Memory B cell (primary cell): ENCODE measurements at regions not wholly inside any gene's neighbourhood (a gene's known extent, or its start where the extent isn't known, plus 50 kb on each side); places are given as distances from the start of the nearest gene placed in this dataset.

ENCODE experiments used
- ATAC-seq: fragments of 150-1000 bp; cut with Tn5 transposase; 2 replicates; pipeline ENCODE4 v1.10.0; 2021; ENCODE audit warnings: low read depth, mild to moderate bottlenecking, moderate library complexity
- DNase-seq, 2 donors: peaks; one replicate each; pipeline ENCODE4 v3.0.0; 2022; ENCODE audit warnings: low spot score in 2 of 2
- H3K27ac Mint-ChIP-seq: one replicate; pipeline ENCODE4 v1.8.0; 2022; ENCODE audit warnings: mild to moderate bottlenecking, moderate library complexity, mixed read lengths
- H3K27me3 Mint-ChIP-seq: one replicate; pipeline ENCODE4 v1.8.0; 2022; ENCODE audit warnings: mixed read lengths
- H3K36me3 Mint-ChIP-seq: one replicate; pipeline ENCODE4 v1.8.0; 2022; ENCODE audit warnings: mild to moderate bottlenecking, mixed read lengths
- H3K4me1 Mint-ChIP-seq: one replicate; pipeline ENCODE4 v1.8.0; 2022; ENCODE audit warnings: mixed read lengths
- H3K4me3 Mint-ChIP-seq: one replicate; pipeline ENCODE4 v1.8.0; 2022; ENCODE audit warnings: mild to moderate bottlenecking, moderate library complexity, mixed read lengths
- H3K9me3 Mint-ChIP-seq: one replicate; pipeline ENCODE4 v1.8.0; 2022; ENCODE audit warnings: mixed read lengths

DNA sequence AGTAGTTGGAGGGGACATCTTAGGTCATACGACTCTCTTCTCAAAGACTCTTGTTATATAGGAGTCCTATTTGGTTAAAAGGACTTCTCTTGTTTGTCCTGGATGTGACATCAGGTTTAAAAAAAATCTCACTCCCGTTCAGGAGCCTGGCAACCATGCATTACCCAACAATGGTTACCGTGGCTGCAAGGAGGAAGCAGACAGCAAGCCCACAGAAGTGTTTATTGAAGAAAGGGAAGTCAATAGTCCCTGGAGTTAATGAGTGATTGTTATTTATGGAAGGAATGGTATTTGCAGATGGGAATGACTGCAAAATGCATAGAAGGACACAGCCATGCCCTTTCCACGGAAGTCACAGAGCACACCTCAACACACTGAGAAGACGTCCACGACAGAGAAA, 75.9 kb upstream of the ENPP6 start:
- H3K36me3 Mint-ChIP-seq: no peaks in the 10 kb centered on the region
- H3K27me3 Mint-ChIP-seq: no peaks in the 10 kb centered on the region
- peak; percentile 59 for ATAC-seq
- H3K27ac Mint-ChIP-seq: no peak overlapping the region
- no peaks in the 10 kb centered on the region for H3K9me3 Mint-ChIP-seq
- peaks cover under 1% of the 10 kb centered on the region for H3K4me1 Mint-ChIP-seq
- H3K4me3 Mint-ChIP-seq: no peak overlapping the region
- no peak for DNase-seq

DNA sequence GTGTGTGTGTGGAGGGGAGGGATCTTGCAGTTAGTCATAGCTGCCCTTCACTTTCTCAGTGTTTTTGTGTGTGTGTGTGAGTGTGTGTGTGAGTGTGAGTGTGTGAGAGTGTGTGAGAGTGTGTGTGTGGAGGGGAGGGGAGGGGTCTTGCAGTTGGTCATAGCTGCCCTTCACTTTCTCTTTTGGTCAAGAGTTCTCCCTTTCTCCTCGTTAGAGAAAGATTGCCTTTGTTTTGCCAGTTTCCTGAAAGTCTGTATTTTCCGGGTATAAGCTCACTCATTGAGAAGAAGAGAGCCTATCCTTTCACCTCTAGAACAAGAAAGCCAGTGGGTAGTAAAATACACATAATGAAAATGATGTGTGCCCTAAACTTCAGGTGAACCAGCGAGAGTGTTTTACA, 75.2 kb upstream of the ENPP6 start:
- Mint-ChIP-seq H3K36me3 (no peaks in the 10 kb centered on the region), H3K27ac (no peak overlapping the region), H3K9me3 (no peaks in the 10 kb centered on the region), H3K27me3 (no peaks in the 10 kb centered on the region), H3K4me1 (peaks cover 6% of the 10 kb centered on the region), H3K4me3 (no peak overlapping the region)
- no peak for ATAC-seq
- no peak for DNase-seq

DNA sequence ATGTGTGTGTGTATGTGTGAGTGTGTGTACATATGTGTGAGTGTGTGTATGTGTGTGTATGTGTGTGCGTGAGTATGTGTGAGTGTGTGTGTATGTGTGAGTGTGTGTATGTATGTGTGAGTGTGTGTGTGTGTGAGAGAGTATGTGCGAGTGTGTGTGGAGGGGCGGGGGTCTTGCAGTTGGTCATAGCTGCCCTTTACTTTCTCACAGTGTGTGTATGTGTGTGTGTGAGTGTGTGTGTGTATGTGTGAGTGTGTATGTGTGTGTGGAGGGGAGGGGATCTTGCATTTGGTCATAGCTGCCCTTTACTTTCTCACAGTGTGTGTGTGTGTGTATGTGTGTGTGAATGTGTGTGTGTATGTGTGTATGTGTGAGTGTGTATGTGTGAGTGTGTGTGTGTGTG, 74.8 kb upstream of the ENPP6 start:
- no peaks in the 10 kb centered on the region for H3K9me3 Mint-ChIP-seq
- ATAC-seq: no peak
- DNase-seq: no peak
- H3K27ac Mint-ChIP-seq: no peak overlapping the region
- no peaks in the 10 kb centered on the region for H3K36me3 Mint-ChIP-seq
- no peaks in the 10 kb centered on the region for H3K27me3 Mint-ChIP-seq
- no peak overlapping the region for H3K4me3 Mint-ChIP-seq
- H3K4me1 Mint-ChIP-seq: peaks cover 10% of the 10 kb centered on the region

DNA sequence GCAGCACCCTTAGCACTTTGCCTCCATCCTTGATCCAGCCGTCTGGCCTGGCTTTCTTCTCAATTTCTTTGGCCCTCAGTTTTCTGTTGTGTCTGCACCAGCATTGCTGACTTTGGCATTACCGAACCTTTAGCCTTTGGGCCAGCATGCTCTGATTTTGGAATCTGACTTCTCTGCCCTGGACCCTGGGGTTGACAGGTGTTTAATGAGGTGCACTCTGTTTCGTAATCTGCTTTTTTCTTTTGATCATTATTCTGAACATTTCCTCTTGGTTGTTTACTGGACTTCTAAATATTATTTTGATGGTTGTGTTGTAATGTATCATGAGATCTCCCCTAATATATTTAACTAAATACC, 71.5 kb upstream of the ENPP6 start:
- Mint-ChIP-seq H3K27ac (peak overlapping the region; percentile 36), H3K9me3 (no peaks in the 10 kb centered on the region)

DNA sequence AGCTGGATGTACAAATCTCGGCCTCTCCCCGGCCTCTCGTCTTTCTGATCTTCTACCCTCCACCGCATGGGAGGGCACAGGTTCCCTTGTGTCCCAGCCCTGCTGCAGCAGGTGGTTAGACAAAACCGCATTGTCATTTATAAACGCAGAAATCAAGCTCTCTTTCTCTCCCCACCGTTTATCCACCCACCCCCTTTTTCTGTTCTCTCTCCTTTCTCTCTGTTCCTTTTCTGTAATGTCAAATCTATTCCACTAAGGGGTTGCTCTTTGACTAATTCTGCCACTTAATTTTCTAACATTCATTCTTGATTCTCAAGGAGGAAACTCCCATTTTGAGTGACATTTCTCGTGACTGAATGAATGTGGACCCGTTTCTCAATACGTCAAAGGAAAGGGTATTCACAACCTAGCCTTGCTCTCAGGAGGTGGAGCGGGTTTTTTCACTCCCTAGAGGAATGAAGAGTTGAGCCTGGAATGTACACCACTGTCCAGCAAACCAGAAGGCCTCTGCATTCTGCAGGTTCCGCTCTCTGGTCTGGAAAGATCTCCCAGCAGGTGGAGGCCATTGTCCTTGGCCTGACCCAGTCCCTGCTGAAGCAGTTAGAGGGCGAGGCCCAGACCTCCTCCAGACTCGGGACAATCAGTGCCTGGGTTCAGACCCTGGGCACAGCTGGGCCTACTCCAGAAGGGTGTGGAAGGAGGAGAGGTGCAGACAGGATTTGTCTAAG, 70.9 kb upstream of the ENPP6 start:
- DNase-seq (no peak), ATAC-seq (peak; percentile 76)
- Mint-ChIP-seq H3K27ac (peak overlapping the region; percentile 32), H3K9me3 (no peaks in the 10 kb centered on the region), H3K27me3 (no peaks in the 10 kb centered on the region), H3K36me3 (no peaks in the 10 kb centered on the region), H3K4me3 (peak overlapping the region; percentile 51), H3K4me1 (peaks cover 22% of the 10 kb centered on the region)

More for the DNA sequence above, 71.5 kb upstream of the ENPP6 start:
- DNase-seq: no peak
- ATAC-seq: no peak
- Mint-ChIP-seq H3K4me3 (no peak overlapping the region), H3K4me1 (peaks cover 22% of the 10 kb centered on the region), H3K27me3 (no peaks in the 10 kb centered on the region), H3K36me3 (no peaks in the 10 kb centered on the region)

DNA sequence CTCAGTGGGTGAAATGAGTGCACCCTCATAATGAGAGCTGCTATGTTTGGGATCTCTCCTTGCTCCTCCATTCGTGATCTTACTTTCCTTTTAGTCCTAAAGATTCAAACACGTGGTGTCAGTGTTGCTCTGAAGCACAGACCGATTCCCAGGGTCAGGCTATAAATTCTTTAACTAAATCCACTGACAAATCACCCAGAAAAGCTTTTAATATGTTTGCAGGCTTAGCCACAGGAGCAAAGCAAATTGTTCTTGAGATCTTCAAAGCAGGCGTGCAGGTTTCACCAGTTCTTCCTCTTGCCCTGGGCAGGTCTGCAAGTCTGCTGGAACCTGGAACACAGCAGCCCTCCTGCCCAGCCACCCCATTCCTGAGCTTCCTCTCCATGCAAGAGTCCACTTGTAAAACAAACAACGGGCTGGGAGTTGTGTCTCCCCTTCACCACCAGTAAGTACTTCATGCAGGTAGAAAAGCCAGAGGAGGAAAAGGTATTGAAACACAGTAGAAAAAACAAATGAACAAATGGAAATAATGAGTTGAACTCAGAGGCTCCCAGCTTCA, 70.1 kb upstream of the ENPP6 start:
- Mint-ChIP-seq H3K4me1 (peaks cover 27% of the 10 kb centered on the region), H3K9me3 (no peaks in the 10 kb centered on the region), H3K27me3 (no peaks in the 10 kb centered on the region), H3K27ac (no peak overlapping the region), H3K36me3 (no peaks in the 10 kb centered on the region), H3K4me3 (peak overlapping the region; percentile 51)
- ATAC-seq: no peak
- DNase-seq: no peak

DNA sequence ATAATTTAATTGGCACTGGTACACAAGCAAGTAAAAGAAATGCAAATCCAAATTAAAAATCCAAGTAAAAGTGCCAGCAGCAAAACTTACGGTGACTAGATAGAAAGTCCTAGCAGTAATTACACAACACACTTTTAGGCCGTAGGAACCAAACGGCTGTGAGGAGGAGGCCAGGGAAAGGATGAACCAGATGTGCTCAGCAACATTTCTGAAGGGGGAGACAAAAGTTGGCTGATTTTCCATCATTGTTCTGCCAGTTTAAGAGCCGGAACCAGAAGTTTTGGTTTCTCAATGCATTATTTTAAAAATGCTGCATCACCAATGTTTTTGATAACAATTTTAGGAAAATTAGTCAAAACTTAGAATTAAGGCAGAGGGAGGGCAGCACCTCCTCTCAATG, 68.7 kb upstream of the ENPP6 start:
- Mint-ChIP-seq H3K4me1 (peaks cover 40% of the 10 kb centered on the region), H3K9me3 (no peaks in the 10 kb centered on the region), H3K27ac (no peak overlapping the region), H3K36me3 (no peaks in the 10 kb centered on the region), H3K27me3 (no peaks in the 10 kb centered on the region), H3K4me3 (no peak overlapping the region)
- ATAC-seq: no peak
- DNase-seq: no peak

DNA sequence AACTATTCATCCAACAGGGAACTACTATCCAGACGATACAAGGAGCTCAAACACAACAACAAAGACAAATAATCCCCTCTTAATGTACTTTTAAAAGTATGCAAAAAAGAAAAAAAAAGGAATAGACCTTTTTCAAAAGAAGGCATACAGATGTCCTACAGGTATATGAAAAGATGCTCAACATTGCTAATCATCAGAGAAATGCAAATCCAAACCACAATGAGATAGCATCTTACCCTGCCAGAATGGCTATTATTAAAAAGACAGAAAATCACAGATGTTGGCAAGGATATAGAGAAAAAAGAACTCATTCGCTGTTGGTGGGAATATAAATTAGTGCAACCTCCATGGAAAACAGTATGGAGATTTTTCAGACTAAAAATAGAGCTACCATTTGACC, 67.1 kb upstream of the ENPP6 start:
- ATAC-seq (no peak), DNase-seq (no peak)
- H3K4me3 Mint-ChIP-seq: no peak overlapping the region
- no peak overlapping the region for H3K27ac Mint-ChIP-seq
- no peaks in the 10 kb centered on the region for H3K9me3 Mint-ChIP-seq
- H3K4me1 Mint-ChIP-seq: peaks cover 53% of the 10 kb centered on the region
- no peaks in the 10 kb centered on the region for H3K36me3 Mint-ChIP-seq
- H3K27me3 Mint-ChIP-seq: no peaks in the 10 kb centered on the region

DNA sequence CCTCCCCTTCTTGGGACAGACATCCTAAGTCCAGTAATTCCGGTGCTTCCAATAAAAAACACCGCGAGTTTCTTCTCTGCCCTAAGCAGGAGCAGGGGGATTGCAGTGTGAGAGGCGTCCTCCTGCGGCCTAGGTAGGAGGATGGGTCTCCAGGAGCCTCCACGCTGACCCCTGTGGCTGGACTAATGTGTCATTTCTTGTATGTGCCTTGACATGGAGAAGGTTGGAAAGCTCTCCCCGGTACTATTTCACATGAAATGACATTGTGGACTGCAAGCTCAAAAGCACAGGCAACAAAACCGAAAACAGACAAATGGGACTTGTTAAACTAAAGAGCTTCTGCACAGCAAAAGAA, 66.6 kb upstream of the ENPP6 start:
- ATAC-seq (no peak), DNase-seq (no peak)
- H3K4me3 Mint-ChIP-seq: peak overlapping the region; percentile 39
- H3K9me3 Mint-ChIP-seq: no peaks in the 10 kb centered on the region
- H3K27ac Mint-ChIP-seq: no peak overlapping the region
- no peaks in the 10 kb centered on the region for H3K27me3 Mint-ChIP-seq
- H3K36me3 Mint-ChIP-seq: no peaks in the 10 kb centered on the region
- H3K4me1 Mint-ChIP-seq: peaks cover 56% of the 10 kb centered on the region

DNA sequence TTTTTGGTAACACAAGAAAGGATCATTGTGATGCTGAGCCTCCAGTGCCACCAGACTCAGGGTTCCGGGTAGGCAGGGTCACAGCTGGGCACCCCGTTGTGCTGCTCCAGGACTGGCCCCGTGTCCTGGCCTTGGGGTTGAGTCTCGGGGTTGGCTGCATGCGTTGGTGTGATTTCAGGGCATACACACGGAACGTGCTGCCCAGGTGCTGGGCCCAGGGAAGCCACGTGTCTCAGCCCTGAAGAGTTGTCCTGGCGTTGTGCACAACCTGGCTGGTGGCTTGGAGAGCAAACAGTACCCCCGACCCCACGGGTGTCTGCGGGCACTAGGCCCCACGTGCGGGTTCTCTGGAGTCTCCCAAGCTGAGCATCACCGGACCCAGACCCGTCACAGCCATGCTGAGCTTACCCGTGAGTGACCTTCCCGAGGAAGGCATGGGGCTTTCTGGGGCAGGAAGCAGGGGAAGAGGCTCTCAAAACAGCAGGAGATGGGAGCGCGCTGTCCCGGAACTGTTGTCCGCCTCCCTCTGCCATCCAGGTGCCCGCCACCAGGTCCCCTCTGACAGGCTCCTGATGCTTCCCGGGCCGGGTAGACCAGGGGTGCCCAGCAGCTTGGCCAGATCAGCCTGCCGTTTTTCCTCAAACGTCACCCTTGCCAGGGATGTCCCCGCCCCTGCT, 66.1 kb upstream of the ENPP6 start:
- Mint-ChIP-seq H3K4me1 (peaks cover 56% of the 10 kb centered on the region), H3K27ac (peak overlapping the region; percentile 89)
- ATAC-seq: no peak

DNA sequence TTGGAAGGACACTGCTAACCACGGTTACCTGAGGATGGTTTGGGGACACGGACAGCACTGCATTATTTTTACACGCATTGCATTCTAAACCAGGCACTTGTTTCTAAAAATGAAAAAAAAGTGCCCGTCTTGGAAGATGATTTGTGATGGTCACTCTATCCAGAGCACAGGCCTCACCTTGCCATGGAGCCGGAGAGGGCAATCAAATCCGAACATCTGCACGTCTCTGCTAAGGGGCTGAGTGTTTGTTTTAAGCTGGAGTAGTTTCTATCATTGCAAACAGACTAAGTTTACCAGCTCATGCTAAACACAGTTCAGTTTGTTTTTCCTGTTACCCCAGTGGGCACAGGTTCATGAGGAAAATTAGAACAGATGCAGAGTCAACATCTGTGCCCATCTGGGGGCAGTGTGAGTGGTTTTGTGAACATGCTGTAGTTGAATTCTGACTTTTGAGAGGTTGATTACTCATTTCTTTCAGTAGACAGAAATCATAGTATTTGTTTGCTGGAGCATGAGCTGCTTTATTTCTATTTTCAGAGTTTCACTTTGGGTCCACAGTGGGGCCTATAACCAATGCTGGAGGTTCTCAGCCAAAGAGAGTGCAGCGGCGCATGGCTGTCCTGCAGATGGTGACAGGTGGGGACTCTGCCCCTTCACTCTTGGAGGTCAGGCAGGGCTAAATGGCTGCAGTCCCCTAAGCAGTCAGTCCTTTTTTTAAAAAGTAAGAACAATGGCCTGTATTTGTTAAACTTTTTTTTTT, 65.4 kb upstream of the ENPP6 start:
- no peak for DNase-seq
- peak overlapping the region; percentile 89 for H3K27ac Mint-ChIP-seq

More for the DNA sequence above, 66.1 kb upstream of the ENPP6 start:
- Mint-ChIP-seq H3K27me3 (no peaks in the 10 kb centered on the region), H3K36me3 (no peaks in the 10 kb centered on the region), H3K4me3 (peak overlapping the region; percentile 39), H3K9me3 (no peaks in the 10 kb centered on the region)
- DNase-seq: no peak

DNA sequence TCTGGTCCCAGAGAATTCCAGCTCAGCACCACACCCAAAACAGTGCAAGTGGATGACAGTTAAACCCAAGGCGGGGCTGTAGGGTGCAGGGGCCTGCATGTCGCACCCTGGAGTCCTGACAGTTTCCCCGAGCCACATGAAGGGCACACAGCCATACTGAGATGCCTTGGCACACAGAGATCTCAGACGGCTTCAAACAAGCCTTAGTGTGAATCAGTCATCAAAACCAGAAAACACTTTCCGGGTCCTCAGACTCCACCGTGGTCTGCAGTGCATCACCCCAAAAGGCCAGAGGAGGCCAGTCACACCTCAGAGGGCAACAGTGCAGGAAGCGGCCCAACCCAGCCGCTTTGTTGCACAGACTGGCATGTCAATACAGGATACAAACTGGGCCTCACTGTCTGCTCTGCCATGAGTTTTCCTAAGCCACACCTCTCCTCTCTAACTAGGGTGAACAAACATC, 64.6 kb upstream of the ENPP6 start:
- Mint-ChIP-seq H3K4me3 (peak overlapping the region; percentile 37), H3K9me3 (no peaks in the 10 kb centered on the region), H3K36me3 (peaks cover 1% of the 10 kb centered on the region), H3K27ac (peak overlapping the region; percentile 89), H3K4me1 (peaks cover 46% of the 10 kb centered on the region), H3K27me3 (no peaks in the 10 kb centered on the region)
- peak; percentile 70 for ATAC-seq
- DNase-seq: peak in 1 of 2 donors; percentile 34

More for the DNA sequence above, 65.4 kb upstream of the ENPP6 start:
- Mint-ChIP-seq H3K4me3 (peak overlapping the region; percentile 37), H3K36me3 (peaks cover 1% of the 10 kb centered on the region), H3K4me1 (peaks cover 51% of the 10 kb centered on the region), H3K9me3 (no peaks in the 10 kb centered on the region), H3K27me3 (no peaks in the 10 kb centered on the region)
- ATAC-seq: peak; percentile 19

DNA sequence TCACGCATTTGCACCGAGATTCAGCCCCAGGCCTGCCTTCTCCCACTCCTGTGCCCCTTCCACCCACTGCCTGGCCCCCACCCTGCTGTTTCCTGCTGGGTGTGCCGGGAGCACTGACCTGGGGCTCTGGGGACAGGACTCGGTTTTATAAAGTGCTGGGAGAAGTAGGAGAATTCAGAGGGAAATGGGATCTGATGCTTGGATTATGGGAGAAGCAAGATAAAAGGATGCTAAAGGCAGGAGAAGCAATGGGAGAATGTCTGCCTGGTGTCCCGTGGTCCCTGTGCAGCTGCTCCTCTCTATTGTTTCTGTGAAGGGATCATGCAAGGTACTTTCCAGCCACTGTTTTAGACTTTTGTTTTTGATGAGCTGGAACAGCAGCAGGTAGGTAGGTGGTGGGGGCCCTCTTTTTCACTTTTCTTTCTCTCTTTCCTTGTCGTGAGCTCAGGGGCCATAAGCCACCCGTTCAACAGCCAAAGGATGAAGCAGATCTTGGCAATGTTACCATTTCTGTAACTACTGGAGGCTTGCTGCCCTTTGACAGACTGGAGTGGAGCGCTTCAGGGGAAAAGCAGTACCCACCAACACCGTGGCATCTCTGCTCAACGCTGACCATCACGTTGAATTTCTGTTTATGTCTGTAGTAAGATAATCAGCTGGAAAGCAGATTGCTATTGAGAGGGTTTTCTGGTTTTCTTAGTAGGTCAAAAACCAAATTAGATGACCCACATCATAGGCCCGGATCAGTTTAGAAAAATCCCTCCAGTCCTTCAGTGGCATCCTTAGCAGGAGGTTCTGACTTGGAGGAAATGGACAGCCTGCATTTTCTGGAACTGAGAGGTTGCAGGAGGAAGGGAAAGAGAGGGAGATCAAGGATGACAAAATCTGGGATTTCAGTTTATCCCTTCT, 63.8 kb upstream of the ENPP6 start:
- DNase-seq (no peak), ATAC-seq (peak; percentile 31)
- H3K27me3 Mint-ChIP-seq: no peaks in the 10 kb centered on the region
- peaks cover 46% of the 10 kb centered on the region for H3K4me1 Mint-ChIP-seq
- H3K4me3 Mint-ChIP-seq: peak overlapping the region; percentile 14
- peaks cover 3% of the 10 kb centered on the region for H3K36me3 Mint-ChIP-seq
- H3K27ac Mint-ChIP-seq: peak overlapping the region; percentile 89
- H3K9me3 Mint-ChIP-seq: peaks cover 3% of the 10 kb centered on the region
